ENCODE measurements at regions not wholly inside any gene's neighbourhood (a gene's known extent, or its start where the extent isn't known, plus 50 kb on each side); places are given as distances from the start of the nearest gene placed in this dataset.

GRCh38 chr1:62953633-62954032, 169.7 kb downstream of the ATG4C start:
- TF ChIP-seq EZH2phosphoT487 (IDR thresholded peaks at IDR 0.05; ENCODE audit: low read depth) (no peak), CTCF (IDR thresholded peaks at IDR 0.05; ENCODE audit: low read depth, low read length) (no peak)
- peaks cover 8% of the 10 kb centered on the region; the same call in 1 of the 2 replicates for H3K27me3 ChIP-seq (ENCODE audit: low read depth, low read length)
- no peak overlapping the region for H3K4me2 ChIP-seq (ENCODE audit: low read length)
- H2AFZ ChIP-seq (ENCODE audit: low read depth, low read length) = no peak overlapping the region
- no peaks in the 10 kb centered on the region for H3K79me2 ChIP-seq (ENCODE audit: low read length)
- no peak overlapping the region for H3K4me3 ChIP-seq (ENCODE audit: low read length)
- H3K27ac ChIP-seq (ENCODE audit: low read length) = no peak overlapping the region
- no peaks in the 10 kb centered on the region for H4K20me1 ChIP-seq (ENCODE audit: insufficient read depth, low read length)
- no peaks in the 10 kb centered on the region for H3K4me1 ChIP-seq (ENCODE audit: low read length)
- H3K36me3 ChIP-seq (replicated peaks; ENCODE audit: low read depth, low read length) = no peaks in the 10 kb centered on the region
- no peak overlapping the region for H3K9ac ChIP-seq (ENCODE audit: low read length)
- no peaks in the 10 kb centered on the region for H3K9me3 ChIP-seq (ENCODE audit: insufficient read depth, low read length)

- no peak overlapping the region for H2AFZ ChIP-seq (ENCODE audit: low read depth, low read length)
- H3K4me3 ChIP-seq (ENCODE audit: low read length) = no peak overlapping the region
- no peaks in the 10 kb centered on the region for H3K36me3 ChIP-seq (replicated peaks; ENCODE audit: low read depth, low read length)
- H3K79me2 ChIP-seq (ENCODE audit: low read length) = no peaks in the 10 kb centered on the region
- H3K27ac ChIP-seq (ENCODE audit: low read length) = no peak overlapping the region
- TF ChIP-seq CTCF (IDR thresholded peaks at IDR 0.05; ENCODE audit: low read depth, low read length) = no peak
- no peak for TF ChIP-seq EZH2phosphoT487 (IDR thresholded peaks at IDR 0.05; ENCODE audit: low read depth)
- H3K4me2 ChIP-seq (ENCODE audit: low read length) = no peak overlapping the region
- H3K9ac ChIP-seq (ENCODE audit: low read length) = no peak overlapping the region
- peaks cover 8% of the 10 kb centered on the region; the same call in 1 of the 2 replicates for H3K27me3 ChIP-seq (ENCODE audit: low read depth, low read length)
- no peaks in the 10 kb centered on the region for H3K4me1 ChIP-seq (ENCODE audit: low read length)
- H3K9me3 ChIP-seq (ENCODE audit: insufficient read depth, low read length) = no peaks in the 10 kb centered on the region
- no peaks in the 10 kb centered on the region for H4K20me1 ChIP-seq (ENCODE audit: insufficient read depth, low read length)
Observed at GRCh38 chr1:62954758-62955157, 170.8 kb downstream of the ATG4C start.

GRCh38 chr1:62955666-62956065, 171.7 kb downstream of the ATG4C start:
- Histone ChIP-seq H3K4me3 (ENCODE audit: low read length) (no peak overlapping the region), H3K36me3 (replicated peaks; ENCODE audit: low read depth, low read length) (no peaks in the 10 kb centered on the region), H3K27ac (ENCODE audit: low read length) (no peak overlapping the region), H3K9ac (ENCODE audit: low read length) (no peak overlapping the region), H3K4me1 (ENCODE audit: low read length) (no peaks in the 10 kb centered on the region), H2AFZ (ENCODE audit: low read depth, low read length) (no peak overlapping the region), H3K4me2 (ENCODE audit: low read length) (no peak overlapping the region), H3K79me2 (ENCODE audit: low read length) (no peaks in the 10 kb centered on the region), H3K27me3 (ENCODE audit: low read depth, low read length) (0 out of 2 replicates have a peak, but pooled peaks cover 8% of the 10 kb centered on the region), H4K20me1 (ENCODE audit: insufficient read depth, low read length) (no peaks in the 10 kb centered on the region), H3K9me3 (ENCODE audit: insufficient read depth, low read length) (no peaks in the 10 kb centered on the region)
- no peak for TF ChIP-seq CTCF (IDR thresholded peaks at IDR 0.05; ENCODE audit: low read depth, low read length)
- TF ChIP-seq EZH2phosphoT487 (IDR thresholded peaks at IDR 0.05; ENCODE audit: low read depth) = no peak

GRCh38 chr1:62962014-62962812, 178.3 kb downstream of the ATG4C start:
- Histone ChIP-seq H2AFZ (ENCODE audit: low read depth, low read length) (no peak overlapping the region), H3K9ac (ENCODE audit: low read length) (no peak overlapping the region), H3K79me2 (ENCODE audit: low read length) (no peaks in the 10 kb centered on the region), H4K20me1 (ENCODE audit: insufficient read depth, low read length) (no peaks in the 10 kb centered on the region), H3K36me3 (replicated peaks; ENCODE audit: low read depth, low read length) (no peaks in the 10 kb centered on the region), H3K4me3 (ENCODE audit: low read length) (no peak overlapping the region), H3K9me3 (ENCODE audit: insufficient read depth, low read length) (no peaks in the 10 kb centered on the region), H3K4me2 (ENCODE audit: low read length) (no peak overlapping the region), H3K27me3 (ENCODE audit: low read depth, low read length) (no peaks in the 10 kb centered on the region), H3K4me1 (ENCODE audit: low read length) (peaks cover 33% of the 10 kb centered on the region), H3K27ac (ENCODE audit: low read length) (no peak overlapping the region)
- TF ChIP-seq EZH2phosphoT487 (IDR thresholded peaks at IDR 0.05; ENCODE audit: low read depth) = no peak
- no peak for TF ChIP-seq CTCF (IDR thresholded peaks at IDR 0.05; ENCODE audit: low read depth, low read length)
